ENCODE measurements at regions not wholly inside any gene's neighbourhood (a gene's known extent, or its start where the extent isn't known, plus 50 kb on each side); places are given as distances from the start of the nearest gene placed in this dataset.

DNA sequence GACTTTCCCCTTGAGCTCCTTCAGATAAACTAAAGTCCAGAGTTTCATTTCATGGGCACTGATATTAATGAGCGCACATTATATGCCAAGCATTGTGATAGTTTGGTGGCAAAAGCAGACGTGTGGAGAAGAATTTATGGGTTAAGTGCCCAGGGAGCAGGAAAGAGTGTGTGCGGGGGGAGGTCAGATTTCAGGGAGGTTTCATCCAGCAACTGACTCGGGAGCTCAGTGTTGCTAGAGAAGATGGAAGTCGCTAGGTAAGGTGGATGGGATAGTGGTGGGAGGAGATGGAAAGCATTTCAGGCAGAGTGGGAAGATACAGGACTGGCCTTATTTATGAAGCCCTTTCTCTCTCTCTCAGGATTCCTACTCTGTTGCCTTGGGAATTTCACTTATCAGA lies 223.0 kb downstream of the SNX10 start (continued):
- TF ChIP-seq TAF1 (IDR thresholded peaks at IDR 0.05; ENCODE audit: low read depth, low read length) (no peak), POU5F1 (IDR thresholded peaks at IDR 0.05; ENCODE audit: low read depth, low read length) (no peak), CREB1 (IDR thresholded peaks at IDR 0.05) (no peak), TCF12 (IDR thresholded peaks at IDR 0.05; ENCODE audit: low read depth, low read length) (no peak), ZNF274 (IDR thresholded peaks at IDR 0.05; ENCODE audit: borderline replicate concordance, extremely low read depth, low read length) (no peak), RXRA (IDR thresholded peaks at IDR 0.05; ENCODE audit: insufficient read depth, low read depth, low read length) (no peak), EGR1 (IDR thresholded peaks at IDR 0.05; ENCODE audit: borderline replicate concordance, low read depth, low read length) (no peak), TEAD4 (IDR thresholded peaks at IDR 0.05; ENCODE audit: low read depth, low read length) (no peak), CEBPB (IDR thresholded peaks at IDR 0.05; ENCODE audit: low read depth, low read length) (no peak), SP2 (IDR thresholded peaks at IDR 0.05; ENCODE audit: low read length) (no peak), TBP (IDR thresholded peaks at IDR 0.05; ENCODE audit: low read depth, low read length) (no peak), NRF1 (IDR thresholded peaks at IDR 0.05; ENCODE audit: low read depth, low read length) (no peak), RFX5 (IDR thresholded peaks at IDR 0.05; ENCODE audit: borderline replicate concordance, low read depth, low read length) (no peak), E2F6 (IDR thresholded peaks at IDR 0.05) (no peak), NANOG (IDR thresholded peaks at IDR 0.05; ENCODE audit: insufficient read depth, low read depth, low read length, poor library complexity, severe bottlenecking) (no peak), MAFK (IDR thresholded peaks at IDR 0.05; ENCODE audit: low read depth, low read length) (no peak)
- TF ChIP-seq, protein P1, sequence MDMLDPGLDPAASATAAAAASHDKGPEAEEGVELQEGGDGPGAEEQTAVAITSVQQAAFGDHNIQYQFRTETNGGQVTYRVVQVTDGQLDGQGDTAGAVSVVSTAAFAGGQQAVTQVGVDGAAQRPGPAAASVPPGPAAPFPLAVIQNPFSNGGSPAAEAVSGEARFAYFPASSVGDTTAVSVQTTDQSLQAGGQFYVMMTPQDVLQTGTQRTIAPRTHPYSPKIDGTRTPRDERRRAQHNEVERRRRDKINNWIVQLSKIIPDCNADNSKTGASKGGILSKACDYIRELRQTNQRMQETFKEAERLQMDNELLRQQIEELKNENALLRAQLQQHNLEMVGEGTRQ (IDR thresholded peaks at IDR 0.05; ENCODE audit: low read length), result no peak
- TF ChIP-seq, protein P2, sequence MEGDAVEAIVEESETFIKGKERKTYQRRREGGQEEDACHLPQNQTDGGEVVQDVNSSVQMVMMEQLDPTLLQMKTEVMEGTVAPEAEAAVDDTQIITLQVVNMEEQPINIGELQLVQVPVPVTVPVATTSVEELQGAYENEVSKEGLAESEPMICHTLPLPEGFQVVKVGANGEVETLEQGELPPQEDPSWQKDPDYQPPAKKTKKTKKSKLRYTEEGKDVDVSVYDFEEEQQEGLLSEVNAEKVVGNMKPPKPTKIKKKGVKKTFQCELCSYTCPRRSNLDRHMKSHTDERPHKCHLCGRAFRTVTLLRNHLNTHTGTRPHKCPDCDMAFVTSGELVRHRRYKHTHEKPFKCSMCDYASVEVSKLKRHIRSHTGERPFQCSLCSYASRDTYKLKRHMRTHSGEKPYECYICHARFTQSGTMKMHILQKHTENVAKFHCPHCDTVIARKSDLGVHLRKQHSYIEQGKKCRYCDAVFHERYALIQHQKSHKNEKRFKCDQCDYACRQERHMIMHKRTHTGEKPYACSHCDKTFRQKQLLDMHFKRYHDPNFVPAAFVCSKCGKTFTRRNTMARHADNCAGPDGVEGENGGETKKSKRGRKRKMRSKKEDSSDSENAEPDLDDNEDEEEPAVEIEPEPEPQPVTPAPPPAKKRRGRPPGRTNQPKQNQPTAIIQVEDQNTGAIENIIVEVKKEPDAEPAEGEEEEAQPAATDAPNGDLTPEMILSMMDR (IDR thresholded peaks at IDR 0.05; ENCODE audit: control extremely low read depth in 1 of 3, insufficient read depth in 1 of 3, low read depth in 1 of 3, low read length in 3 of 3), result no peak
